ENCODE measurements at regions not wholly inside any gene's neighbourhood (a gene's known extent, or its start where the extent isn't known, plus 50 kb on each side); places are given as distances from the start of the nearest gene placed in this dataset.

DNA sequence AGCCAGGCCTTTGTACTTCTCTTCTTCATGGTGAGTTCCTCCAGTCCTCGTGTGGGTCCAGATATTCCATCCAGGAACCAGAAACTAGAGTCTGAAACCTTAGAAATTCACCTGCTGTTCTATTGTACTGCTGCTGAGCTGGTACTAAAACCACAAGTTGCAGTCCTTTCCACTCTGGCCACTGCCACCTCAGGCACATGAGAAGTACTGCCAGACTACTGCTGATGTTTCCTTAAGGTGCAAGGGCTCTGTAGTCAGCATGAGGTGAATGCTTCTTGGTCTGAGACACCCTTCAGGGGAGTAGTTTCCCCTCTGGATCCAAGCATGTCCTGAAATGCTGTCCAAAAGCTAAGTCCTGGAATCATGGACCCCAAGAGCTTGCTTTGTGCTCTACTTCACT lies 399.6 kb upstream of the CT83 start:
- no peak overlapping the region for H3K4me3 ChIP-seq
- no peaks in the 10 kb centered on the region for H3K27me3 ChIP-seq
- no peaks in the 10 kb centered on the region for H3K4me1 ChIP-seq
- TF ChIP-seq EP300 (IDR thresholded peaks at IDR 0.05) (no peak), POLR2A (IDR thresholded peaks at IDR 0.05) (no peak), POLR2AphosphoS5 (IDR thresholded peaks at IDR 0.05) (no peak)
- TF ChIP-seq, protein P1, sequence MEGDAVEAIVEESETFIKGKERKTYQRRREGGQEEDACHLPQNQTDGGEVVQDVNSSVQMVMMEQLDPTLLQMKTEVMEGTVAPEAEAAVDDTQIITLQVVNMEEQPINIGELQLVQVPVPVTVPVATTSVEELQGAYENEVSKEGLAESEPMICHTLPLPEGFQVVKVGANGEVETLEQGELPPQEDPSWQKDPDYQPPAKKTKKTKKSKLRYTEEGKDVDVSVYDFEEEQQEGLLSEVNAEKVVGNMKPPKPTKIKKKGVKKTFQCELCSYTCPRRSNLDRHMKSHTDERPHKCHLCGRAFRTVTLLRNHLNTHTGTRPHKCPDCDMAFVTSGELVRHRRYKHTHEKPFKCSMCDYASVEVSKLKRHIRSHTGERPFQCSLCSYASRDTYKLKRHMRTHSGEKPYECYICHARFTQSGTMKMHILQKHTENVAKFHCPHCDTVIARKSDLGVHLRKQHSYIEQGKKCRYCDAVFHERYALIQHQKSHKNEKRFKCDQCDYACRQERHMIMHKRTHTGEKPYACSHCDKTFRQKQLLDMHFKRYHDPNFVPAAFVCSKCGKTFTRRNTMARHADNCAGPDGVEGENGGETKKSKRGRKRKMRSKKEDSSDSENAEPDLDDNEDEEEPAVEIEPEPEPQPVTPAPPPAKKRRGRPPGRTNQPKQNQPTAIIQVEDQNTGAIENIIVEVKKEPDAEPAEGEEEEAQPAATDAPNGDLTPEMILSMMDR (IDR thresholded peaks at IDR 0.05), result no peak
- H3K27ac ChIP-seq, result no peak overlapping the region
- ATAC-seq, result no peak
- no peaks in the 10 kb centered on the region for H3K9me3 ChIP-seq
- H3K36me3 ChIP-seq, result no peaks in the 10 kb centered on the region
- no CpG with 5 or more reads among the region's 1 CpG for WGBS, 2 donors (ENCODE audit: low coverage in 1 of 2)

DNA sequence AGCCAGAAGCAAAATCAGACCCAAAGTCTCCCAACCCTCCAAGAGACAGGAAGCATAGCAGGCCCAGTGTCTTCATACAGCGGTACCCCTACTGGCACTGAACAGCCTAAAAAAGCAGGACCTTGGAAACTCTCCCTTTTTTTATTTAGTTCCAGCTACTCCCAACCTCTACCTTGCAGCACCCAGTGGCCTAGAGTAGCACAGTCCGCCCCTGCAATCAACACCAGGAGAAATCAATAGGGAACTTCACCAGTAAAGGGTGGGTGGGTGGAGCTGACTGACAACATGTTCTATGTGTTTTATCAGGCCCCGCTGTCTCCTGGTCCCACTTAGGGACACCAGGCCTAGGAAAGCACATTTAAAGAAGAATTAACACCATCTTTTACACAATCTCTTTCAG lies 378.5 kb upstream of the CT83 start:
- no peak overlapping the region for H3K27ac ChIP-seq
- H3K4me1 ChIP-seq, result no peaks in the 10 kb centered on the region
- H3K4me3 ChIP-seq, result no peak overlapping the region
- WGBS, 2 donors (ENCODE audit: low coverage in 1 of 2), result 90 to 100% methylated on average over 1 of the region's 3 CpGs
- H3K36me3 ChIP-seq, result no peaks in the 10 kb centered on the region
- no peaks in the 10 kb centered on the region for H3K9me3 ChIP-seq
- H3K27me3 ChIP-seq, result no peaks in the 10 kb centered on the region
- ATAC-seq, result no peak
- TF ChIP-seq, protein P1 (IDR thresholded peaks at IDR 0.05), result no peak
- no peak for TF ChIP-seq POLR2AphosphoS5 (IDR thresholded peaks at IDR 0.05)
- no peak for TF ChIP-seq EP300 (IDR thresholded peaks at IDR 0.05)
- TF ChIP-seq POLR2A (IDR thresholded peaks at IDR 0.05), result no peak

DNA sequence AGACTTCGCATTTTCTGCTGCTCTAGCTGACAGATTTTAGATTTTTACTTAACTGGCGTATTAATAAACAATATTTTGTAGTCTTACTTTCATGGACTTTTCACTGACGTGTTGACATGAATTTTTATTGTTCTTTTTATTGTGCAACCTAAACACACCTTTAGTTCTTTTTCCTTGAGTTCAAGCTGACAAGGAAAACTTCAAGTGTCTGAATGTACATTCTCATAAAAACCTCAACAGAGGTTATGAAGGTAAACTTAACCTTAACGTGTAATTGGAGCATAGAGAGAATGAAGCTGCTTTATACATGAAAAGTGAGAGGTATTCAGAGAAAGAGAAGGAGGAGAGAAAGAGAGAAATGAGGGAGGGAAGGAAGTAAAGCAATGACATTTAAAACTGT lies 364.3 kb upstream of the CT83 start:
- H3K36me3 ChIP-seq, result no peaks in the 10 kb centered on the region
- H3K9me3 ChIP-seq, result no peaks in the 10 kb centered on the region
- no peaks in the 10 kb centered on the region for H3K4me1 ChIP-seq
- H3K27me3 ChIP-seq, result no peaks in the 10 kb centered on the region
- no peak for ATAC-seq
- TF ChIP-seq POLR2AphosphoS5 (IDR thresholded peaks at IDR 0.05), result no peak
- TF ChIP-seq EP300 (IDR thresholded peaks at IDR 0.05), result no peak
- TF ChIP-seq POLR2A (IDR thresholded peaks at IDR 0.05), result no peak
- TF ChIP-seq, protein P1 (IDR thresholded peaks at IDR 0.05), result no peak
- 34 to 74% methylated on average over 3 to 4 of the region's 4 CpGs for WGBS, 2 donors (ENCODE audit: low coverage in 1 of 2)
- H3K27ac ChIP-seq, result no peak overlapping the region
- no peak overlapping the region for H3K4me3 ChIP-seq

- no peaks in the 10 kb centered on the region for H3K4me1 ChIP-seq
- TF ChIP-seq, protein P1 (IDR thresholded peaks at IDR 0.05), result no peak
- TF ChIP-seq POLR2AphosphoS5 (IDR thresholded peaks at IDR 0.05) (no peak), EP300 (IDR thresholded peaks at IDR 0.05) (no peak), POLR2A (IDR thresholded peaks at IDR 0.05) (no peak)
- no peaks in the 10 kb centered on the region for H3K36me3 ChIP-seq
- no peaks in the 10 kb centered on the region for H3K9me3 ChIP-seq
- no peaks in the 10 kb centered on the region for H3K27me3 ChIP-seq
- WGBS, 2 donors (ENCODE audit: low coverage in 1 of 2), result 9 to 88% methylated on average over 1 of the region's 1 CpG
- no peak overlapping the region for H3K27ac ChIP-seq
- H3K4me3 ChIP-seq, result no peak overlapping the region
- no peak for ATAC-seq
These were observed 362.0 kb upstream of the CT83 start for GRCh38 chrX:116824785-116825184.

- no peak overlapping the region for H3K4me3 ChIP-seq
- H3K9me3 ChIP-seq, result no peaks in the 10 kb centered on the region
- H3K27ac ChIP-seq, result no peak overlapping the region
- WGBS, 2 donors (ENCODE audit: low coverage in 1 of 2), result 70 to 86% methylated on average over 2 of the region's 2 CpGs
- no peaks in the 10 kb centered on the region for H3K27me3 ChIP-seq
- no peak for ATAC-seq
- H3K4me1 ChIP-seq, result no peaks in the 10 kb centered on the region
- no peaks in the 10 kb centered on the region for H3K36me3 ChIP-seq
- TF ChIP-seq POLR2AphosphoS5 (IDR thresholded peaks at IDR 0.05) (no peak), EP300 (IDR thresholded peaks at IDR 0.05) (no peak), POLR2A (IDR thresholded peaks at IDR 0.05) (no peak)
- TF ChIP-seq, protein P1 (IDR thresholded peaks at IDR 0.05), result no peak
These were observed 360.9 kb upstream of the CT83 start for GRCh38 chrX:116823677-116824076.
